ENCODE measurements at regions not wholly inside any gene's neighbourhood (a gene's known extent, or its start where the extent isn't known, plus 50 kb on each side); places are given as distances from the start of the nearest gene placed in this dataset.

DNA sequence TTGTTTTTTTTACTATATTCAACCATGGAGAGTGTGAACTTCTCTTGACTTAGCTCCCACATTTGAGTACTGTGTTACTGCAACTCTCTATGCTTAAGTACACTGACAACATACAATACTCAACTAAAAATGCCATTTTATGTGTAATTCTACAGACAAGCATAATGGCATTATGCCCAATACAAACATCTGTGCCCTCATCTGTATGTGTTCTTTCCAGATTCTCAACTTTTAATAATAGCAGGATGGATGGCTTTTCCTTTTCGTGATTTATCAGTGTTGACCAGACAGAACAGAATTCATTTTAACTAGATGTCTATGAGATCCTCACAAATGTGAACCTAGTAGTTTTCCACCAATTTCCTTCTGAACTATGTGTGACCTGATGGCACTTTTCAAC lies 84.2 kb upstream of the MARCKS start:
- TF ChIP-seq, protein P1, sequence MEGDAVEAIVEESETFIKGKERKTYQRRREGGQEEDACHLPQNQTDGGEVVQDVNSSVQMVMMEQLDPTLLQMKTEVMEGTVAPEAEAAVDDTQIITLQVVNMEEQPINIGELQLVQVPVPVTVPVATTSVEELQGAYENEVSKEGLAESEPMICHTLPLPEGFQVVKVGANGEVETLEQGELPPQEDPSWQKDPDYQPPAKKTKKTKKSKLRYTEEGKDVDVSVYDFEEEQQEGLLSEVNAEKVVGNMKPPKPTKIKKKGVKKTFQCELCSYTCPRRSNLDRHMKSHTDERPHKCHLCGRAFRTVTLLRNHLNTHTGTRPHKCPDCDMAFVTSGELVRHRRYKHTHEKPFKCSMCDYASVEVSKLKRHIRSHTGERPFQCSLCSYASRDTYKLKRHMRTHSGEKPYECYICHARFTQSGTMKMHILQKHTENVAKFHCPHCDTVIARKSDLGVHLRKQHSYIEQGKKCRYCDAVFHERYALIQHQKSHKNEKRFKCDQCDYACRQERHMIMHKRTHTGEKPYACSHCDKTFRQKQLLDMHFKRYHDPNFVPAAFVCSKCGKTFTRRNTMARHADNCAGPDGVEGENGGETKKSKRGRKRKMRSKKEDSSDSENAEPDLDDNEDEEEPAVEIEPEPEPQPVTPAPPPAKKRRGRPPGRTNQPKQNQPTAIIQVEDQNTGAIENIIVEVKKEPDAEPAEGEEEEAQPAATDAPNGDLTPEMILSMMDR (IDR thresholded peaks at IDR 0.05) = no peak
- TF ChIP-seq POLR2AphosphoS5 (IDR thresholded peaks at IDR 0.05) (no peak), EP300 (IDR thresholded peaks at IDR 0.05) (no peak)
